ENCODE measurements at regions not wholly inside any gene's neighbourhood (a gene's known extent, or its start where the extent isn't known, plus 50 kb on each side); places are given as distances from the start of the nearest gene placed in this dataset.

GRCh38 chr11:42075180-42075579 lies 615.7 kb upstream of the LRRC4C start:
- DNase-seq (ENCODE audit: low read depth, low spot score) = no peak
- no peaks in the 10 kb centered on the region for H3K36me3 ChIP-seq (ENCODE audit: insufficient read depth, insufficient read length, low read length)
- no peaks in the 10 kb centered on the region for H3K9me3 ChIP-seq (ENCODE audit: insufficient read depth, low read length)
- H3K4me1 ChIP-seq (ENCODE audit: insufficient read depth, insufficient read length) = no peaks in the 10 kb centered on the region
- H3K27me3 ChIP-seq (ENCODE audit: insufficient read depth, insufficient read length) = no peaks in the 10 kb centered on the region
- TF ChIP-seq ZNF274 (IDR thresholded peaks at IDR 0.05; ENCODE audit: low read depth, low read length) (no peak), YY1 (IDR thresholded peaks at IDR 0.05; ENCODE audit: insufficient read depth, insufficient read length) (no peak), SUZ12 (IDR thresholded peaks at IDR 0.05; ENCODE audit: extremely low read depth, insufficient read depth, insufficient read length) (no peak)
- H3K9ac ChIP-seq (ENCODE audit: insufficient read length, low read depth) = no peak overlapping the region
- no peak overlapping the region for H3K4me3 ChIP-seq (ENCODE audit: insufficient read length, low read depth)

DNA sequence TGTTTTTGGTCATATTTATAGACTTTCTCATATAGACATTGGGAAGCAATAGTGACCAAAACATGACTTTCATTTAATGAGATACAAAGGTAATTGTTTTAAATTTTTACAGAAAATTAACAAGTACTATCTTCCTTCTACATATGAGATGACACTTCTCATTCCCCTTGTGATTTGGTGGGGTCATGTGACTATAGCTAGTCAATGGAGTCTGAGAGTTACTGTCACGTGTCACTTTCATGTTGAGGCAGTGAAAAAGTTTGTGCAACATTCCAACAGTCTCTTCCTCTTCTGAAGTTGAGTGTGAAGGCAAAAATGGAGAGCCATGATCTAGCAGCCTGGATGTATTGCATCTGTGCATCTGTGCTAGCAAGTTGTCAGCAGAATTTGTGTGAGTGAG lies 618.3 kb upstream of the LRRC4C start:
- H3K27me3 ChIP-seq (ENCODE audit: insufficient read depth, insufficient read length) = no peaks in the 10 kb centered on the region
- H3K36me3 ChIP-seq (ENCODE audit: insufficient read depth, insufficient read length, low read length) = no peaks in the 10 kb centered on the region
- H3K9ac ChIP-seq (ENCODE audit: insufficient read length, low read depth) = no peak overlapping the region
- no peaks in the 10 kb centered on the region for H3K4me1 ChIP-seq (ENCODE audit: insufficient read depth, insufficient read length)
- H3K4me3 ChIP-seq (ENCODE audit: insufficient read length, low read depth) = no peak overlapping the region
- TF ChIP-seq YY1 (IDR thresholded peaks at IDR 0.05; ENCODE audit: insufficient read depth, insufficient read length) = no peak
- TF ChIP-seq ZNF274 (IDR thresholded peaks at IDR 0.05; ENCODE audit: low read depth, low read length) = no peak
- no peak for TF ChIP-seq SUZ12 (IDR thresholded peaks at IDR 0.05; ENCODE audit: extremely low read depth, insufficient read depth, insufficient read length)
- DNase-seq (ENCODE audit: low read depth, low spot score) = no peak
- no peaks in the 10 kb centered on the region for H3K9me3 ChIP-seq (ENCODE audit: insufficient read depth, low read length)

DNA sequence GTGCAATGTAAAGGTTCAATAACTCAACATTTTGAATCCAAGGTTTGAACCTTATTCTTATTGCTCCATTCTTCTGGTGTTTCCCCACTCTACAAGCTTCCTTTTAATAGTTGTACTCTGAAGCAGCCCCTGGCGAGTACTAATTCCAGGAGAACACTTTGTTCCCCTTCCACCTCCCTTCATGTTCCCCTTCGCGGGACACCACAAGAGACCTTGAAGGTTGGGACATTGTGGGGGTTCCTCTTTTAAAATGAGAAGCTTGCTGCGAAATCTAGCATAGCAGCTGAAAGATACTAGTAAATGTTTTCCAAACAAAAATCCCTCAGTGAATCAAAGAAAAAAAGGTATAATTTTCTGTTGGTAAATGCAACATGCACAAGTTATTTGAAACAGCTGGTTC lies 626.3 kb upstream of the LRRC4C start:
- Histone ChIP-seq H3K9me3 (ENCODE audit: insufficient read depth, low read length) (no peaks in the 10 kb centered on the region), H3K27me3 (ENCODE audit: insufficient read depth, insufficient read length) (no peaks in the 10 kb centered on the region), H3K36me3 (ENCODE audit: insufficient read depth, insufficient read length, low read length) (no peaks in the 10 kb centered on the region), H3K4me3 (ENCODE audit: insufficient read length, low read depth) (no peak overlapping the region), H3K4me1 (ENCODE audit: insufficient read depth, insufficient read length) (no peaks in the 10 kb centered on the region), H3K9ac (ENCODE audit: insufficient read length, low read depth) (no peak overlapping the region)
- TF ChIP-seq SUZ12 (IDR thresholded peaks at IDR 0.05; ENCODE audit: extremely low read depth, insufficient read depth, insufficient read length) (no peak), YY1 (IDR thresholded peaks at IDR 0.05; ENCODE audit: insufficient read depth, insufficient read length) (no peak), ZNF274 (IDR thresholded peaks at IDR 0.05; ENCODE audit: low read depth, low read length) (no peak)
- no peak for DNase-seq (ENCODE audit: low read depth, low spot score)

GRCh38 chr11:42093541-42093940 lies 634.1 kb upstream of the LRRC4C start:
- H3K4me3 ChIP-seq (ENCODE audit: insufficient read length, low read depth) = no peak overlapping the region
- peaks cover 31% of the 10 kb centered on the region; the same call in 1 of the 2 replicates for H3K9me3 ChIP-seq (ENCODE audit: insufficient read depth, low read length)
- TF ChIP-seq SUZ12 (IDR thresholded peaks at IDR 0.05; ENCODE audit: extremely low read depth, insufficient read depth, insufficient read length) = no peak
- DNase-seq (ENCODE audit: low read depth, low spot score) = no peak
- no peaks in the 10 kb centered on the region for H3K4me1 ChIP-seq (ENCODE audit: insufficient read depth, insufficient read length)
- H3K36me3 ChIP-seq (ENCODE audit: insufficient read depth, insufficient read length, low read length) = no peaks in the 10 kb centered on the region
- H3K9ac ChIP-seq (ENCODE audit: insufficient read length, low read depth) = no peak overlapping the region
- no peaks in the 10 kb centered on the region for H3K27me3 ChIP-seq (ENCODE audit: insufficient read depth, insufficient read length)

- Histone ChIP-seq H3K4me3 (ENCODE audit: insufficient read length, low read depth) (no peak overlapping the region), H3K27me3 (ENCODE audit: insufficient read depth, insufficient read length) (no peaks in the 10 kb centered on the region), H3K9ac (ENCODE audit: insufficient read length, low read depth) (no peak overlapping the region), H3K9me3 (ENCODE audit: insufficient read depth, low read length) (peaks cover 31% of the 10 kb centered on the region; the same call in 1 of the 2 replicates), H3K4me1 (ENCODE audit: insufficient read depth, insufficient read length) (no peaks in the 10 kb centered on the region), H3K36me3 (ENCODE audit: insufficient read depth, insufficient read length, low read length) (no peaks in the 10 kb centered on the region)
- no peak for TF ChIP-seq ZNF274 (IDR thresholded peaks at IDR 0.05; ENCODE audit: low read depth, low read length)
- TF ChIP-seq YY1 (IDR thresholded peaks at IDR 0.05; ENCODE audit: insufficient read depth, insufficient read length) = no peak
- no peak for TF ChIP-seq SUZ12 (IDR thresholded peaks at IDR 0.05; ENCODE audit: extremely low read depth, insufficient read depth, insufficient read length)
- no peak for DNase-seq (ENCODE audit: low read depth, low spot score)
These were observed 638.6 kb upstream of the LRRC4C start for GRCh38 chr11:42098075-42098474.

GRCh38 chr11:42112866-42113265 lies 653.4 kb upstream of the LRRC4C start:
- Histone ChIP-seq H3K4me1 (ENCODE audit: insufficient read depth, insufficient read length) (no peaks in the 10 kb centered on the region), H3K9me3 (ENCODE audit: insufficient read depth, low read length) (no peaks in the 10 kb centered on the region), H3K27me3 (ENCODE audit: insufficient read depth, insufficient read length) (no peaks in the 10 kb centered on the region), H3K4me3 (ENCODE audit: insufficient read length, low read depth) (no peak overlapping the region), H3K36me3 (ENCODE audit: insufficient read depth, insufficient read length, low read length) (no peaks in the 10 kb centered on the region), H3K9ac (ENCODE audit: insufficient read length, low read depth) (no peak overlapping the region)
- no peak for TF ChIP-seq YY1 (IDR thresholded peaks at IDR 0.05; ENCODE audit: insufficient read depth, insufficient read length)
- no peak for TF ChIP-seq SUZ12 (IDR thresholded peaks at IDR 0.05; ENCODE audit: extremely low read depth, insufficient read depth, insufficient read length)
- no peak for TF ChIP-seq ZNF274 (IDR thresholded peaks at IDR 0.05; ENCODE audit: low read depth, low read length)
- DNase-seq (ENCODE audit: low read depth, low spot score) = no peak

DNA sequence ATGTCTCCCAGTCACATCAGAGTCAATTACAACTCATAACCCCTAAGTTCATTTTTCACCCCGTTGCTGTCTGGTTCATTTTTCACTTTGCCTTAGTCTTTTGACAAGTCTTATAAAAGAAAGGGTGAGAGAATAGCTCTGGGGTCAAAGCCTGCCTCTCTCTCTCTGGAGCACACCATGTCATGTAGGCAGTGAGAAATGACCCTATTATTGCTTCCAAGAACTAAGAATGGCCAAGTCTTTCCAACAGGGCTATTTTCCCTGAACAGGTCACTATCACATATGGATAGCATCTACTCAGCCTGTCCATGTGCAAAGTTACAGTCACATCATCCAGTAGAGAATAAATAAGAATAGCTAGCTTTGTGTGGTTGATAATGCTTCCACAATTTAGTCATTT lies 655.5 kb upstream of the LRRC4C start:
- Histone ChIP-seq H3K4me3 (ENCODE audit: insufficient read length, low read depth) (no peak overlapping the region), H3K4me1 (ENCODE audit: insufficient read depth, insufficient read length) (no peaks in the 10 kb centered on the region), H3K27me3 (ENCODE audit: insufficient read depth, insufficient read length) (no peaks in the 10 kb centered on the region), H3K9ac (ENCODE audit: insufficient read length, low read depth) (no peak overlapping the region), H3K9me3 (ENCODE audit: insufficient read depth, low read length) (no peaks in the 10 kb centered on the region), H3K36me3 (ENCODE audit: insufficient read depth, insufficient read length, low read length) (no peaks in the 10 kb centered on the region)
- no peak for TF ChIP-seq YY1 (IDR thresholded peaks at IDR 0.05; ENCODE audit: insufficient read depth, insufficient read length)
- no peak for TF ChIP-seq ZNF274 (IDR thresholded peaks at IDR 0.05; ENCODE audit: low read depth, low read length)
- no peak for TF ChIP-seq SUZ12 (IDR thresholded peaks at IDR 0.05; ENCODE audit: extremely low read depth, insufficient read depth, insufficient read length)
- DNase-seq (ENCODE audit: low read depth, low spot score) = no peak

DNA sequence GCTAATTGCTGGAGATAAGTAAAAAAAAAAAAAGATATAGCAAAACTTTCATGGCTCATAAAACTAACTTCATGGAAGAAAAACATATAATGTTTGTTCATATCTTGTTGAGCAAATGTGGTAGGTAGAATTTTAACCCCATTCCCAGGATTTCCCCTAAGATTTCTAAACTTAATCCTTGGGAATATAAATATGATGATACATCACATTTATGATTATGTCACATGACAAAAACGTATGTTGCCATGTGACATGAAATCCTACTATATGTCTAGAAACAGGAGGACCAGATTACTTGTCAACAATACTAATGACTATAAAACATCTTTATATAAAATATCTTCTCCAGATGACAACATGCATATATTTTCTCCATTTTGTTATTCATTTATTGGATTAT lies 679.0 kb upstream of the LRRC4C start:
- Histone ChIP-seq H3K4me1 (ENCODE audit: insufficient read depth, insufficient read length) (no peaks in the 10 kb centered on the region), H3K27me3 (ENCODE audit: insufficient read depth, insufficient read length) (no peaks in the 10 kb centered on the region), H3K9ac (ENCODE audit: insufficient read length, low read depth) (no peak overlapping the region), H3K9me3 (ENCODE audit: insufficient read depth, low read length) (no peaks in the 10 kb centered on the region), H3K4me3 (ENCODE audit: insufficient read length, low read depth) (no peak overlapping the region), H3K36me3 (ENCODE audit: insufficient read depth, insufficient read length, low read length) (no peaks in the 10 kb centered on the region)
- no peak for DNase-seq (ENCODE audit: low read depth, low spot score)
- TF ChIP-seq SUZ12 (IDR thresholded peaks at IDR 0.05; ENCODE audit: extremely low read depth, insufficient read depth, insufficient read length) (no peak), YY1 (IDR thresholded peaks at IDR 0.05; ENCODE audit: insufficient read depth, insufficient read length) (no peak), ZNF274 (IDR thresholded peaks at IDR 0.05; ENCODE audit: low read depth, low read length) (no peak)

All from NT2/D1 (cell line).